ENCODE measurements at regions not wholly inside any gene's neighbourhood (a gene's known extent, or its start where the extent isn't known, plus 50 kb on each side); places are given as distances from the start of the nearest gene placed in this dataset.

GRCh38 chr15:29400701-29401100 is 131.1 kb upstream of the NSMCE3 start:
- Mint-ChIP-seq H3K27me3 (peaks cover 5% of the 10 kb centered on the region), H3K9me3 (no peaks in the 10 kb centered on the region), H3K4me3 (no peak overlapping the region), H3K4me1 (ENCODE audit: low read depth) (no peaks in the 10 kb centered on the region), H3K27ac (no peak overlapping the region), H3K36me3 (ENCODE audit: low read depth) (no peaks in the 10 kb centered on the region)

GRCh38 chr15:29398907-29399306 is 129.3 kb upstream of the NSMCE3 start:
- no peaks in the 10 kb centered on the region for H3K36me3 Mint-ChIP-seq (ENCODE audit: low read depth)
- H3K27ac Mint-ChIP-seq = no peak overlapping the region
- no peaks in the 10 kb centered on the region for H3K4me1 Mint-ChIP-seq (ENCODE audit: low read depth)
- H3K9me3 Mint-ChIP-seq = no peaks in the 10 kb centered on the region
- H3K4me3 Mint-ChIP-seq = no peak overlapping the region
- peaks cover 5% of the 10 kb centered on the region for H3K27me3 Mint-ChIP-seq

GRCh38 chr15:29396176-29396811 is 126.7 kb upstream of the NSMCE3 start:
- H3K27me3 Mint-ChIP-seq = peaks cover 8% of the 10 kb centered on the region
- no peaks in the 10 kb centered on the region for H3K4me1 Mint-ChIP-seq (ENCODE audit: low read depth)
- H3K36me3 Mint-ChIP-seq (ENCODE audit: low read depth) = no peaks in the 10 kb centered on the region
- H3K4me3 Mint-ChIP-seq = no peak overlapping the region
- H3K9me3 Mint-ChIP-seq = peaks cover 6% of the 10 kb centered on the region
- H3K27ac Mint-ChIP-seq = no peak overlapping the region

- H3K27ac Mint-ChIP-seq = no peak overlapping the region
- no peaks in the 10 kb centered on the region for H3K4me1 Mint-ChIP-seq (ENCODE audit: low read depth)
- peaks cover 8% of the 10 kb centered on the region for H3K27me3 Mint-ChIP-seq
- H3K4me3 Mint-ChIP-seq = no peak overlapping the region
- peaks cover 6% of the 10 kb centered on the region for H3K9me3 Mint-ChIP-seq
- H3K36me3 Mint-ChIP-seq (ENCODE audit: low read depth) = no peaks in the 10 kb centered on the region
Observed at GRCh38 chr15:29393443-29393842, 123.8 kb upstream of the NSMCE3 start.

GRCh38 chr15:29392358-29392757 is 122.7 kb upstream of the NSMCE3 start:
- Mint-ChIP-seq H3K27ac (no peak overlapping the region), H3K27me3 (peaks cover 3% of the 10 kb centered on the region), H3K9me3 (peaks cover 6% of the 10 kb centered on the region), H3K36me3 (ENCODE audit: low read depth) (no peaks in the 10 kb centered on the region), H3K4me3 (no peak overlapping the region), H3K4me1 (ENCODE audit: low read depth) (no peaks in the 10 kb centered on the region)

- Mint-ChIP-seq H3K36me3 (ENCODE audit: low read depth) (no peaks in the 10 kb centered on the region), H3K9me3 (peaks cover 6% of the 10 kb centered on the region), H3K4me3 (no peak overlapping the region), H3K4me1 (ENCODE audit: low read depth) (no peaks in the 10 kb centered on the region), H3K27ac (no peak overlapping the region), H3K27me3 (peaks cover 7% of the 10 kb centered on the region)
Observed at GRCh38 chr15:29390051-29390450, 120.4 kb upstream of the NSMCE3 start.

GRCh38 chr15:29386523-29386922 is 116.9 kb upstream of the NSMCE3 start:
- no peaks in the 10 kb centered on the region for H3K9me3 Mint-ChIP-seq

GRCh38 chr15:29383367-29383766 is 113.7 kb upstream of the NSMCE3 start:
- no peaks in the 10 kb centered on the region for H3K9me3 Mint-ChIP-seq
- no peaks in the 10 kb centered on the region for H3K4me1 Mint-ChIP-seq (ENCODE audit: low read depth)
- no peaks in the 10 kb centered on the region for H3K36me3 Mint-ChIP-seq (ENCODE audit: low read depth)
- H3K27me3 Mint-ChIP-seq = peaks cover 13% of the 10 kb centered on the region
- no peak overlapping the region for H3K27ac Mint-ChIP-seq
- no peak overlapping the region for H3K4me3 Mint-ChIP-seq

More at GRCh38 chr15:29386523-29386922, 116.9 kb upstream of the NSMCE3 start:
- no peaks in the 10 kb centered on the region for H3K4me1 Mint-ChIP-seq (ENCODE audit: low read depth)
- H3K27me3 Mint-ChIP-seq = peaks cover 13% of the 10 kb centered on the region
- no peaks in the 10 kb centered on the region for H3K36me3 Mint-ChIP-seq (ENCODE audit: low read depth)
- H3K4me3 Mint-ChIP-seq = no peak overlapping the region
- no peak overlapping the region for H3K27ac Mint-ChIP-seq

GRCh38 chr15:29382862-29383261 is 113.2 kb upstream of the NSMCE3 start:
- H3K4me3 Mint-ChIP-seq = no peak overlapping the region
- H3K27me3 Mint-ChIP-seq = peaks cover 13% of the 10 kb centered on the region
- no peaks in the 10 kb centered on the region for H3K9me3 Mint-ChIP-seq
- H3K36me3 Mint-ChIP-seq (ENCODE audit: low read depth) = no peaks in the 10 kb centered on the region
- H3K27ac Mint-ChIP-seq = no peak overlapping the region
- no peaks in the 10 kb centered on the region for H3K4me1 Mint-ChIP-seq (ENCODE audit: low read depth)

- no peaks in the 10 kb centered on the region for H3K9me3 Mint-ChIP-seq
- H3K27ac Mint-ChIP-seq = no peak overlapping the region
- H3K4me1 Mint-ChIP-seq (ENCODE audit: low read depth) = no peaks in the 10 kb centered on the region
- H3K36me3 Mint-ChIP-seq (ENCODE audit: low read depth) = no peaks in the 10 kb centered on the region
- H3K27me3 Mint-ChIP-seq = peaks cover 12% of the 10 kb centered on the region
- no peak overlapping the region for H3K4me3 Mint-ChIP-seq
Observed at GRCh38 chr15:29380466-29380865, 110.8 kb upstream of the NSMCE3 start.

GRCh38 chr15:29379647-29380046 is 110.0 kb upstream of the NSMCE3 start:
- Mint-ChIP-seq H3K4me3 (no peak overlapping the region), H3K36me3 (ENCODE audit: low read depth) (no peaks in the 10 kb centered on the region), H3K4me1 (ENCODE audit: low read depth) (no peaks in the 10 kb centered on the region), H3K9me3 (no peaks in the 10 kb centered on the region), H3K27ac (no peak overlapping the region), H3K27me3 (peaks cover 11% of the 10 kb centered on the region)

GRCh38 chr15:29377161-29377560 is 107.5 kb upstream of the NSMCE3 start:
- Mint-ChIP-seq H3K27ac (no peak overlapping the region), H3K4me3 (no peak overlapping the region), H3K9me3 (no peaks in the 10 kb centered on the region), H3K4me1 (ENCODE audit: low read depth) (no peaks in the 10 kb centered on the region), H3K27me3 (peaks cover 3% of the 10 kb centered on the region), H3K36me3 (ENCODE audit: low read depth) (no peaks in the 10 kb centered on the region)

GRCh38 chr15:29376590-29376989 is 107.0 kb upstream of the NSMCE3 start:
- Mint-ChIP-seq H3K36me3 (ENCODE audit: low read depth) (no peaks in the 10 kb centered on the region), H3K9me3 (no peaks in the 10 kb centered on the region), H3K27ac (peak overlapping the region; percentile 13), H3K4me3 (no peak overlapping the region), H3K4me1 (ENCODE audit: low read depth) (no peaks in the 10 kb centered on the region), H3K27me3 (peaks cover 3% of the 10 kb centered on the region)

- Mint-ChIP-seq H3K36me3 (ENCODE audit: low read depth) (no peaks in the 10 kb centered on the region), H3K4me1 (ENCODE audit: low read depth) (no peaks in the 10 kb centered on the region), H3K27ac (no peak overlapping the region), H3K4me3 (no peak overlapping the region), H3K9me3 (peaks cover 9% of the 10 kb centered on the region), H3K27me3 (no peaks in the 10 kb centered on the region)
Observed at GRCh38 chr15:29369261-29369660, 99.6 kb upstream of the NSMCE3 start.

- Mint-ChIP-seq H3K27ac (no peak overlapping the region), H3K9me3 (peaks cover 9% of the 10 kb centered on the region), H3K4me3 (no peak overlapping the region), H3K27me3 (no peaks in the 10 kb centered on the region), H3K36me3 (ENCODE audit: low read depth) (no peaks in the 10 kb centered on the region), H3K4me1 (ENCODE audit: low read depth) (no peaks in the 10 kb centered on the region)
Observed at GRCh38 chr15:29364426-29365078, 94.9 kb upstream of the NSMCE3 start.

- Mint-ChIP-seq H3K4me1 (ENCODE audit: low read depth) (no peaks in the 10 kb centered on the region), H3K36me3 (ENCODE audit: low read depth) (no peaks in the 10 kb centered on the region), H3K4me3 (no peak overlapping the region), H3K27me3 (no peaks in the 10 kb centered on the region), H3K27ac (no peak overlapping the region), H3K9me3 (no peaks in the 10 kb centered on the region)
Observed at GRCh38 chr15:29361560-29361959, 91.9 kb upstream of the NSMCE3 start.

All from stimulated activated naive CD8-positive, alpha-beta T cell treated with anti-CD3 and anti-CD28 coated beads, Interleukin-15, Interleukin-2, amounts not matched to agents 100 ng/mL and 50 ng/mL, for 24 hours (primary cell).